OCI-M2 (cell line): ENCODE measurements at regions not wholly inside any gene's neighbourhood (a gene's known extent, or its start where the extent isn't known, plus 50 kb on each side); places are given as distances from the start of the nearest gene placed in this dataset.

Experiments
- DNase-seq: peaks from one replicate; lab custom pipeline; 2025; ENCODE audit not compliant: unreplicated experiment; lab: John Stamatoyannopoulos, UW

GRCh38 chr13:50071379-50071778, 56.1 kb downstream of the KCNRG start:
- DNase-seq = no peak

- DNase-seq = no peak
Measured at GRCh38 chr13:50072676-50073075, 57.4 kb downstream of the KCNRG start.

GRCh38 chr13:50073340-50073739, 58.1 kb downstream of the KCNRG start:
- no peak for DNase-seq

GRCh38 chr13:50074843-50075242, 59.6 kb downstream of the KCNRG start:
- DNase-seq = no peak

GRCh38 chr13:50075619-50076097, 60.4 kb downstream of the KCNRG start:
- no peak for DNase-seq

- DNase-seq = no peak
Measured at GRCh38 chr13:50077431-50077830, 62.2 kb downstream of the KCNRG start.

- DNase-seq = no peak
Measured at GRCh38 chr13:50078231-50078894, 63.1 kb downstream of the KCNRG start.

GRCh38 chr13:50078895-50079654, 63.8 kb downstream of the KCNRG start:
- DNase-seq = no peak

- DNase-seq = no peak
Measured at GRCh38 chr13:50079655-50080202, 64.5 kb downstream of the KCNRG start.

- no peak for DNase-seq
Measured at GRCh38 chr13:50080203-50080910, 65.1 kb downstream of the KCNRG start.

- no peak for DNase-seq
Measured at GRCh38 chr13:50080911-50081678, 65.9 kb downstream of the KCNRG start.

GRCh38 chr13:50081679-50082425, 66.6 kb downstream of the KCNRG start:
- peak; percentile 74 for DNase-seq

GRCh38 chr13:50082426-50083281, 67.4 kb downstream of the KCNRG start:
- peak; percentile 56 for DNase-seq

- no peak for DNase-seq
Measured at GRCh38 chr13:50085063-50085462, 69.8 kb downstream of the KCNRG start.

- no peak for DNase-seq
Measured at GRCh38 chr13:50089633-50090032, 74.4 kb downstream of the KCNRG start.

GRCh38 chr13:50090211-50090610, 75.0 kb downstream of the KCNRG start:
- DNase-seq = no peak

- DNase-seq = no peak
Measured at GRCh38 chr13:50094615-50095293, 79.5 kb downstream of the KCNRG start.

- no peak for DNase-seq
Measured at GRCh38 chr13:50098693-50099092, 83.4 kb downstream of the KCNRG start.

GRCh38 chr13:50099473-50099872, 84.2 kb downstream of the KCNRG start:
- no peak for DNase-seq
